MM.1S (cell line): ENCODE measurements at regions not wholly inside any gene's neighbourhood (a gene's known extent, or its start where the extent isn't known, plus 50 kb on each side); places are given as distances from the start of the nearest gene placed in this dataset.
A peak's percentile ranks its signal among the peaks of the same experiment; 100 is the strongest.

ENCODE experiments used
- DNase-seq: peaks from one replicate; pipeline ENCODE4 v3.0.0-alpha.2; 2015
- H2AFZ ChIP-seq: fragments of 300-600 bp; sonication (generic); 2 replicates; pipeline ENCODE4 v1.6.0; 2016; ENCODE audit warnings: antibody characterized with exemption, low read length
- H3F3A ChIP-seq: fragments of 300-600 bp; sonication (generic); 2 replicates; pipeline ENCODE4 v1.6.1; 2016; ENCODE audit warnings: mild to moderate bottlenecking, antibody characterized with exemption, low read length, moderate library complexity, mixed read lengths; ENCODE audit not compliant: insufficient read depth
- H3K27ac ChIP-seq: fragments of 300-600 bp; sonication (generic); 2 replicates; pipeline ENCODE4 v1.5.1; 2016; ENCODE audit warnings: mild to moderate bottlenecking, low read length
- H3K27me3 ChIP-seq: fragments of 300-600 bp; sonication (generic); replicated peaks from 2 replicates; pipeline ENCODE4 v1.6.0; 2016; ENCODE audit warnings: low read length; ENCODE audit not compliant: insufficient read depth
- H3K36me3 ChIP-seq: fragments of 300-600 bp; sonication (generic); replicated peaks from 2 replicates; pipeline ENCODE4 v1.6.1; 2016; ENCODE audit warnings: mild to moderate bottlenecking, low read length, mixed read lengths; ENCODE audit not compliant: insufficient read depth
- H3K4me1 ChIP-seq: fragments of 300-600 bp; sonication (generic); 2 replicates; pipeline ENCODE4 v1.6.1; 2016; ENCODE audit warnings: low read length, mixed read lengths
- H3K4me2 ChIP-seq: fragments of 300-600 bp; sonication (generic); 2 replicates; pipeline ENCODE4 v1.6.0; 2016; ENCODE audit warnings: low read depth, low read length
- H3K4me3 ChIP-seq: fragments of 300-600 bp; sonication (generic); 2 replicates; pipeline ENCODE4 v1.5.1; 2016; ENCODE audit warnings: low read length, mixed read lengths
- H3K79me2 ChIP-seq: fragments of 300-600 bp; sonication (generic); 2 replicates; pipeline ENCODE4 v1.6.1; 2016; ENCODE audit warnings: mixed run types, low read length, mixed read lengths
- H3K9ac ChIP-seq: fragments of 300-600 bp; sonication (generic); 2 replicates; pipeline ENCODE4 v1.6.1; 2016; ENCODE audit warnings: low read length, mixed read lengths
- H3K9me2 ChIP-seq: fragments of 300-600 bp; sonication (generic); replicated peaks from 2 replicates; pipeline ENCODE4 v1.6.1; 2016; ENCODE audit warnings: mild to moderate bottlenecking, low read length, mixed read lengths; ENCODE audit not compliant: insufficient read depth
- H3K9me3 ChIP-seq: fragments of 300-600 bp; sonication (generic); replicated peaks from 2 replicates; pipeline ENCODE4 v1.6.1; 2016; ENCODE audit warnings: mild to moderate bottlenecking, low read length, mixed read lengths; ENCODE audit not compliant: insufficient read depth
- H4K20me1 ChIP-seq: fragments of 300-600 bp; sonication (generic); 2 replicates; pipeline ENCODE4 v1.6.1; 2016; ENCODE audit warnings: mild to moderate bottlenecking, low read length, moderate library complexity, mixed read lengths; ENCODE audit not compliant: insufficient read depth
- CTCF ChIP-seq: fragments of 300-600 bp; sonication (generic); IDR thresholded peaks from 2 replicates; pipeline ENCODE4 v1.5.1; 2016; ENCODE audit warnings: antibody characterized with exemption, low read length, mixed read lengths
- EZH2 ChIP-seq: fragments of 300-600 bp; sonication (generic); optimal IDR thresholded peaks from 2 replicates; pipeline ENCODE3; 2017; ENCODE audit warnings: low read depth, mild to moderate bottlenecking, antibody characterized with exemption, low read length, mixed read lengths
- EZH2phosphoT487 ChIP-seq: fragments of 300-600 bp; sonication (generic); IDR thresholded peaks from 2 replicates; pipeline ENCODE4 v1.6.1; 2018; ENCODE audit warnings: antibody characterized with exemption, low read length

DNA sequence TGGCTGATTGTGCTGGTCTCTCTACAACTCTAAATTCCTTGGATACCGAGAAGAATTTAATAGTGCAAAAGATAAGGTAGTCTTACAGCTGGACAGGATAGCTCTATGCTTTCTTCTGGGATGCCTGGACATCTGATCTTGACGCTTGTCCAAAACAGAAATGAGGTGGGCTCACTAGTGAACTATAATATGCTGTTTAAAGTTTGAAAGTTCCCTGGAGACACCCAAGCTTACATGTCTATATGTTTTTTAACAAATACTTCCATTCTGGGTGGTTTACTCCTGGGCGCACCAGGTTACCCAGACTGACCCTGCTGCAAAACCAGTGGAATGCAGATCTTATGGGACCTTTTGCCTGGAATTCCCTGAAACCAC, 702.1 kb upstream of the COBL start:
- H3F3A ChIP-seq = no peaks in the 10 kb centered on the region
- TF ChIP-seq EZH2phosphoT487 (no peak), EZH2 (no peak), CTCF (no peak)
- H3K4me2 ChIP-seq = peak overlapping the region; percentile 52; the same call in 1 of the 2 replicates
- no peak for DNase-seq
- H3K79me2 ChIP-seq = no peaks in the 10 kb centered on the region
- H3K4me1 ChIP-seq = 0 out of 2 replicates have a peak, but pooled peaks cover 5% of the 10 kb centered on the region
- H3K9ac ChIP-seq = no peak overlapping the region
- no peaks in the 10 kb centered on the region for H3K27me3 ChIP-seq
- no peaks in the 10 kb centered on the region for H3K36me3 ChIP-seq
- H3K27ac ChIP-seq = no peak overlapping the region
- H4K20me1 ChIP-seq = no peaks in the 10 kb centered on the region
- H3K9me3 ChIP-seq = no peaks in the 10 kb centered on the region
- H3K9me2 ChIP-seq = no peaks in the 10 kb centered on the region
- 0 out of 2 replicates have a peak overlapping the region, but pooled peaks have one; percentile 24 for H2AFZ ChIP-seq
- no peak overlapping the region for H3K4me3 ChIP-seq

- no peaks in the 10 kb centered on the region for H3K9me3 ChIP-seq
- H3K9ac ChIP-seq = peak overlapping the region; percentile 2; the same call in 1 of the 2 replicates
- H3K4me2 ChIP-seq = peak overlapping the region; percentile 52
- no peaks in the 10 kb centered on the region for H3K36me3 ChIP-seq
- no peaks in the 10 kb centered on the region for H3F3A ChIP-seq
- no peaks in the 10 kb centered on the region for H4K20me1 ChIP-seq
- no peaks in the 10 kb centered on the region for H3K27me3 ChIP-seq
- H3K9me2 ChIP-seq = no peaks in the 10 kb centered on the region
- peak overlapping the region; percentile 18; the same call in 1 of the 2 replicates for H3K27ac ChIP-seq
- H3K4me1 ChIP-seq = 0 out of 2 replicates have a peak, but pooled peaks cover 5% of the 10 kb centered on the region
- peak overlapping the region; percentile 26 for H3K4me3 ChIP-seq
- no peaks in the 10 kb centered on the region for H3K79me2 ChIP-seq
- peak; percentile 69 for TF ChIP-seq CTCF
- no peak for TF ChIP-seq EZH2phosphoT487
- DNase-seq = peak; percentile 68
- H2AFZ ChIP-seq = peak overlapping the region; percentile 24
Observed at GRCh38 chr7:52017802-52018679, 701.4 kb upstream of the COBL start.

- H3K79me2 ChIP-seq = no peaks in the 10 kb centered on the region
- H4K20me1 ChIP-seq = no peaks in the 10 kb centered on the region
- H3K27me3 ChIP-seq = no peaks in the 10 kb centered on the region
- no peaks in the 10 kb centered on the region for H3K9me3 ChIP-seq
- no peaks in the 10 kb centered on the region for H3F3A ChIP-seq
- no peak overlapping the region for H3K4me3 ChIP-seq
- no peaks in the 10 kb centered on the region for H3K36me3 ChIP-seq
- H3K9me2 ChIP-seq = no peaks in the 10 kb centered on the region
- no peak overlapping the region for H3K4me2 ChIP-seq
- no peak overlapping the region for H2AFZ ChIP-seq
- DNase-seq = no peak
- H3K27ac ChIP-seq = no peak overlapping the region
- no peaks in the 10 kb centered on the region for H3K4me1 ChIP-seq
- TF ChIP-seq EZH2phosphoT487 (no peak), CTCF (no peak), EZH2 (no peak)
- no peak overlapping the region for H3K9ac ChIP-seq
Observed at GRCh38 chr7:52009181-52009580, 692.6 kb upstream of the COBL start.
